H1 (cell line): ENCODE measurements at regions not wholly inside any gene's neighbourhood (a gene's known extent, or its start where the extent isn't known, plus 50 kb on each side); places are given as distances from the start of the nearest gene placed in this dataset.

Source experiments
- CTCF ChIA-PET: fragments of 300-600 bp; sonication (Branson Sonifier 250); formaldehyde crosslinking; loops from one replicate; lab custom pipeline; 2021; ENCODE audit not compliant: partially characterized antibody; lab: Charles Lee
- POLR2A ChIA-PET: fragments of 300-600 bp; sonication (Branson Sonifier 250); formaldehyde crosslinking; loops from one replicate; lab custom pipeline; 2021; ENCODE audit warnings: inconsistent platforms; ENCODE audit not compliant: partially characterized antibody; lab: Charles Lee
- DNase-seq, 2 experiments: peaks; one replicate each; pipeline versions ENCODE4 v3.0.0 to v3.0.0-alpha.2; 2010 to 2022; ENCODE audit warnings: low spot score in 2 of 2, low read depth in 1 of 2, mixed read lengths in 1 of 2
- FAIRE-seq: peaks from 2 replicates; lab custom pipeline; 2011; peaks lifted over from hg19 to GRCh38; lab: Jason Lieb, UNC
- H2AFZ ChIP-seq: 2 replicates; pipeline ENCODE4 v1.8.1; 2012; ENCODE audit warnings: low read length, inconsistent platforms
- H2AK5ac ChIP-seq: 2 replicates; pipeline ENCODE4 v1.6.1; 2013; ENCODE audit warnings: low read depth, low read length
- H2BK120ac ChIP-seq: replicated peaks from 2 replicates; pipeline ENCODE3; 2013; ENCODE audit warnings: low read depth, low read length, inconsistent platforms
- H2BK12ac ChIP-seq: 2 replicates; pipeline ENCODE4 v1.6.1; 2013; ENCODE audit warnings: low read depth, low read length
- H2BK15ac ChIP-seq: 2 replicates; pipeline ENCODE4 v1.6.1; 2013; ENCODE audit warnings: low read length
- H2BK20ac ChIP-seq: 2 replicates; pipeline ENCODE4 v1.6.1; 2013; ENCODE audit warnings: low read length
- H2BK5ac ChIP-seq: 2 replicates; pipeline ENCODE4 v1.6.1; 2013; ENCODE audit warnings: low read depth, low read length
- H3K14ac ChIP-seq: 2 replicates; pipeline ENCODE4 v1.6.1; 2013; ENCODE audit warnings: inconsistent platforms; ENCODE audit not compliant: insufficient read length
- H3K18ac ChIP-seq: 2 replicates; pipeline ENCODE4 v1.6.1; 2013; ENCODE audit warnings: low read length; ENCODE audit errors: extremely low read depth
- H3K23ac ChIP-seq: 2 replicates; pipeline ENCODE4 v1.6.1; 2013; ENCODE audit warnings: inconsistent platforms; ENCODE audit not compliant: insufficient read length
- H3K23me2 ChIP-seq: 2 replicates; pipeline ENCODE4 v1.6.1; 2013; ENCODE audit warnings: low read depth, low read length
- H3K27ac ChIP-seq: 2 replicates; pipeline ENCODE4 v1.6.1; 2011; ENCODE audit warnings: low read depth, low read length, inconsistent platforms
- H3K27me3 ChIP-seq, 4 experiments: replicated peaks in 1 of 4; 1 replicate in 1 of 4; 2 replicates in 3 of 4; pipeline versions ENCODE4 v1.6.1 to v1.8.1; 2011 to 2013; ENCODE audit warnings: low read length in 3 of 4, mild to moderate bottlenecking in 3 of 4, inconsistent platforms in 2 of 4, mixed read lengths in 2 of 4, moderate library complexity in 1 of 4; ENCODE audit not compliant: control insufficient read depth in 3 of 4, insufficient read depth in 3 of 4; ENCODE audit errors: extremely low read depth in 1 of 4
- H3K36me3 ChIP-seq, 4 experiments: 2 replicates each; pipeline versions ENCODE4 v1.6.1 to v1.8.1; 2011 to 2013; ENCODE audit warnings: mild to moderate bottlenecking in 4 of 4, low read length in 3 of 4, moderate library complexity in 2 of 4, control low read depth in 1 of 4, inconsistent platforms in 1 of 4; ENCODE audit not compliant: insufficient read depth in 4 of 4, control insufficient read depth in 2 of 4
- H3K4ac ChIP-seq: replicated peaks from 2 replicates; pipeline ENCODE3; 2013; ENCODE audit warnings: low read length, low read depth, mixed read lengths, inconsistent platforms; ENCODE audit not compliant: insufficient read length
- H3K4me1 ChIP-seq, 4 experiments: replicated peaks in 1 of 4; 1 replicate in 1 of 4; 2 replicates in 3 of 4; pipeline versions ENCODE4 v1.6.1 to v1.8.1; 2011 to 2013; ENCODE audit warnings: low read length in 3 of 4, inconsistent platforms in 2 of 4, mixed read lengths in 1 of 4; ENCODE audit not compliant: insufficient read depth in 4 of 4, control insufficient read depth in 3 of 4
- H3K4me2 ChIP-seq, 2 experiments: 2 replicates each; pipeline versions ENCODE4 v1.6.1 to v1.8.1; 2011 to 2013; ENCODE audit warnings: low read depth in 2 of 2, low read length in 2 of 2, control low read depth in 1 of 2, inconsistent platforms in 1 of 2, mild to moderate bottlenecking in 1 of 2; ENCODE audit not compliant: insufficient read depth in 1 of 2
- H3K4me3 ChIP-seq, 4 experiments: fragments of 200-600, 300-600 bp in 1 of 4; sonication (generic), shearing (Covaris generic), sonication (Bioruptor Twin) in 1 of 4; 2 replicates each; pipeline versions ENCODE4 v1.5.1 to v1.8.1; 2011 to 2016; ENCODE audit warnings: low read length in 4 of 4, low read depth in 3 of 4, control low read depth in 2 of 4, inconsistent platforms in 2 of 4, mild to moderate bottlenecking in 2 of 4, mixed read lengths in 1 of 4, moderate library complexity in 1 of 4; ENCODE audit not compliant: insufficient read depth in 2 of 4; ENCODE audit errors: extremely low read depth in 1 of 4
- H3K56ac ChIP-seq: replicated peaks from 2 replicates; pipeline ENCODE3; 2013; ENCODE audit warnings: low read depth, mild to moderate bottlenecking, mixed read lengths, low read length, inconsistent platforms; ENCODE audit not compliant: insufficient read length
- H3K79me1 ChIP-seq: 2 replicates; pipeline ENCODE4 v1.6.1; 2013; ENCODE audit warnings: low read depth, low read length, control low read depth
- H3K79me2 ChIP-seq, 2 experiments: 2 replicates each; pipeline versions ENCODE4 v1.6.1 to v1.8.1; 2012 to 2013; ENCODE audit warnings: low read length in 2 of 2, mild to moderate bottlenecking in 2 of 2, inconsistent platforms in 1 of 2; ENCODE audit not compliant: insufficient read depth in 2 of 2, control insufficient read depth in 1 of 2
- H3K9ac ChIP-seq, 4 experiments: replicated peaks in 1 of 4; 1 replicate in 1 of 4; 2 replicates in 3 of 4; pipeline versions ENCODE4 v1.6.1 to v1.8.1; 2011 to 2013; ENCODE audit warnings: low read depth in 3 of 4, low read length in 3 of 4, control low read depth in 2 of 4, mild to moderate bottlenecking in 2 of 4, moderate library complexity in 2 of 4, inconsistent platforms in 1 of 4; ENCODE audit errors: extremely low read depth in 1 of 4
- H3K9me3 ChIP-seq, 2 experiments: 2 replicates each; pipeline versions ENCODE4 v1.6.1 to v1.8.1; 2012 to 2013; ENCODE audit warnings: mild to moderate bottlenecking in 2 of 2, moderate library complexity in 2 of 2, control low read depth in 1 of 2, inconsistent platforms in 1 of 2, low read depth in 1 of 2, low read length in 1 of 2, mixed read lengths in 1 of 2; ENCODE audit not compliant: insufficient read depth in 2 of 2
- H4K20me1 ChIP-seq, 2 experiments: replicated peaks in 1 of 2; 2 replicates each; pipeline versions ENCODE3 to v1.8.1; 2011 to 2013; ENCODE audit warnings: inconsistent platforms in 2 of 2, low read length in 2 of 2, mild to moderate bottlenecking in 1 of 2; ENCODE audit not compliant: insufficient read depth in 2 of 2, control insufficient read depth in 1 of 2
- H4K5ac ChIP-seq: 2 replicates; pipeline ENCODE4 v1.6.1; 2013; ENCODE audit warnings: low read length, low read depth, mixed read lengths, inconsistent platforms; ENCODE audit not compliant: insufficient read length
- H4K8ac ChIP-seq: 2 replicates; pipeline ENCODE4 v1.8.0; 2013; ENCODE audit warnings: mild to moderate bottlenecking, moderate library complexity, low read length, inconsistent platforms; ENCODE audit not compliant: insufficient read depth; ENCODE audit errors: extremely low read depth
- H4K91ac ChIP-seq: replicated peaks from 2 replicates; pipeline ENCODE3; 2013; ENCODE audit warnings: low read length, mixed read lengths, inconsistent platforms; ENCODE audit not compliant: insufficient read length
- BCL11A ChIP-seq, 2 experiments: IDR thresholded peaks; one replicate each; pipeline ENCODE4 v1.6.1; 2011; ENCODE audit warnings: low read depth in 2 of 2, low read length in 2 of 2, mild to moderate bottlenecking in 2 of 2
- EP300 ChIP-seq, 2 experiments: IDR thresholded peaks; 1 replicate in 1 of 2; 2 replicates in 1 of 2; pipeline ENCODE4 v1.6.1; 2011 to 2012; ENCODE audit warnings: low read depth in 2 of 2, low read length in 2 of 2, mild to moderate bottlenecking in 2 of 2, borderline replicate concordance in 1 of 2, inconsistent platforms in 1 of 2, moderate library complexity in 1 of 2
- EZH2 ChIP-seq: fragments of 200-600 bp; sonication (generic); IDR thresholded peaks from 2 replicates; pipeline ENCODE4 v1.7.1; 2012; ENCODE audit warnings: low read depth, mild to moderate bottlenecking, moderate library complexity, low read length, inconsistent platforms; ENCODE audit not compliant: severe bottlenecking
- FOSL1 ChIP-seq: IDR thresholded peaks from 2 replicates; pipeline ENCODE4 v1.6.1; 2011; ENCODE audit warnings: mild to moderate bottlenecking, low read depth, low read length, moderate library complexity; ENCODE audit not compliant: insufficient read depth
- GTF2F1 ChIP-seq: IDR thresholded peaks from 2 replicates; pipeline ENCODE4 v1.6.1; 2012; ENCODE audit warnings: low read depth, low read length, improper control_type of control experiment, borderline replicate concordance
- JUN ChIP-seq: IDR thresholded peaks from 2 replicates; pipeline ENCODE4 v1.6.1; 2011; ENCODE audit warnings: low read depth, mild to moderate bottlenecking, improper control_type of control experiment, low read length
- KDM5A ChIP-seq: fragments of 200-600 bp; IDR thresholded peaks from 2 replicates; pipeline ENCODE4 v1.7.1; 2012; ENCODE audit warnings: mild to moderate bottlenecking, low read length, inconsistent platforms, mixed read lengths
- NANOG ChIP-seq: IDR thresholded peaks from 2 replicates; pipeline ENCODE4 v1.6.1; 2011; ENCODE audit warnings: low read length, low read depth, mild to moderate bottlenecking, inconsistent platforms; ENCODE audit not compliant: insufficient read depth, poor library complexity, severe bottlenecking
- RBBP5 ChIP-seq: IDR thresholded peaks from 2 replicates; pipeline ENCODE4 v1.7.1; 2012; ENCODE audit warnings: low read depth, mild to moderate bottlenecking, inconsistent platforms, low read length, moderate library complexity, borderline replicate concordance
- RNF2 ChIP-seq: fragments of 200-900, 300-1000 bp; sonication (generic); IDR thresholded peaks from 2 replicates; pipeline ENCODE4 v1.7.1; 2016; ENCODE audit warnings: borderline replicate concordance, low read depth, mild to moderate bottlenecking, antibody characterized with exemption, low read length; ENCODE audit not compliant: poor library complexity, severe bottlenecking; ENCODE audit errors: missing control alignments
- RXRA ChIP-seq: IDR thresholded peaks from 2 replicates; pipeline ENCODE4 v1.6.1; 2011; ENCODE audit warnings: low read depth, mild to moderate bottlenecking, low read length, moderate library complexity; ENCODE audit not compliant: insufficient read depth
- SIN3A ChIP-seq, 2 experiments: IDR thresholded peaks in 1 of 2; conservative IDR thresholded peaks in 1 of 2; 2 replicates each; pipeline ENCODE4 v1.6.1; 2011 to 2012; ENCODE audit warnings: low read length in 2 of 2, improper control_type of control experiment in 1 of 2, low read depth in 1 of 2, mild to moderate bottlenecking in 1 of 2
- WGBS, 2 experiments: shearing (Covaris generic) in 1 of 2; methylation state at CpG; one replicate each; pipeline versions ENCODE4 v1.1.6 to v1.1.7; 2013 to 2015; ENCODE audit warnings: low lambda C conversion rate in 2 of 2, mixed read lengths in 2 of 2, inconsistent platforms in 1 of 2, low coverage in 1 of 2, missing lambda C conversion rate in 1 of 2; ENCODE audit not compliant: insufficient replicate concordance in 2 of 2, insufficient coverage in 1 of 2, insufficient read length in 1 of 2; ENCODE audit errors: extremely low coverage in 1 of 2, missing lambda C conversion rate in 1 of 2; 5-methylcytosine and 5-hydroxymethylcytosine counted together

DNA sequence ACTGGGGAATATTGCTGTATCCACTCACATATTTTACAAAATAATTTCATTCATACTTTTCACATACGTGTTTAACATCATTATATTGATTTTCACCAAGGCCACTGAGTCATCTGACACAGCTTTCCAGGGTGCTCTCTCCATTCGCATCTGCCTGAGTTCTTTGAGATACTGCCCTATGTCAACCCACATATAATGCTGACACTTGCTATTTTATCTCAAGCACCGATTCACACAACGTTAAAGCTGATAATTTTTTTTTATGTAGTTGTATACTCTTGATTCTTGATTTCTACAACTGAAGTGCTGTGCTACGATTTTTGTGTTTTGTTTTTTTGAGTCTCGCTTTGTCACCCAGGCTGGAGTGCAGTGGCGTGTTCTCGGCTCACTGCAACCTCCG is 249.8 kb upstream of the CDIN1 start:
- Histone ChIP-seq H2AFZ (no peak overlapping the region), H4K8ac (no peak overlapping the region), H3K23me2 (no peaks in the 10 kb centered on the region; the same call in 1 of the 2 replicates), H2BK5ac (no peak overlapping the region), H4K20me1 (no peaks in the 10 kb centered on the region), H2BK20ac (no peak overlapping the region), H3K4me1 (no peaks in the 10 kb centered on the region; a peak in 1 of 7 replicates), H3K14ac (no peak overlapping the region), H3K4me3 (no peak overlapping the region), H3K9ac (no peak overlapping the region), H3K79me2 (no peaks in the 10 kb centered on the region), H2BK120ac (no peak overlapping the region), H2BK12ac (no peak overlapping the region), H3K4ac (no peak overlapping the region), H3K4me2 (no peak overlapping the region), H3K9me3 (no peaks in the 10 kb centered on the region), H4K91ac (no peak overlapping the region), H3K79me1 (no peaks in the 10 kb centered on the region), H3K27ac (no peak overlapping the region), H3K18ac (no peak overlapping the region), H3K36me3 (no peaks in the 10 kb centered on the region), H3K56ac (no peak overlapping the region), H4K5ac (no peak overlapping the region), H2AK5ac (no peak overlapping the region), H2BK15ac (no peak overlapping the region), H3K27me3 (no peaks in the 10 kb centered on the region), H3K23ac (no peak overlapping the region)
- FAIRE-seq, result no peak
- ChIA-PET CTCF (no interaction called here), POLR2A (no interaction called here)
- TF ChIP-seq SIN3A (conservative IDR thresholded peaks at IDR 0.05 in 1 of 2, IDR thresholded peaks at IDR 0.05 in 1 of 2; ENCODE audit: low read depth in 1 of 2, low read length in 2 of 2), result no peak
- no peak for TF ChIP-seq RNF2
- TF ChIP-seq RXRA, result no peak
- no peak for TF ChIP-seq EP300 (IDR thresholded peaks at IDR 0.05; ENCODE audit: borderline replicate concordance in 1 of 2, low read depth in 2 of 2, low read length in 2 of 2)
- TF ChIP-seq NANOG, result no peak
- TF ChIP-seq GTF2F1, result no peak
- TF ChIP-seq FOSL1, result no peak
- no peak for TF ChIP-seq JUN
- no peak for TF ChIP-seq RBBP5
- no peak for TF ChIP-seq BCL11A (IDR thresholded peaks at IDR 0.05; ENCODE audit: low read depth in 2 of 2, low read length in 2 of 2)
- TF ChIP-seq EZH2, result no peak
- no peak for TF ChIP-seq KDM5A
- WGBS, 2 experiments, result 93% methylated on average over 9 of the region's 9 CpGs; no CpG with 5 or more reads in 1 of the 2 experiments
- DNase-seq, result no peak
